ENCODE measurements at regions not wholly inside any gene's neighbourhood (a gene's known extent, or its start where the extent isn't known, plus 50 kb on each side); places are given as distances from the start of the nearest gene placed in this dataset.
"Not testable (repeated sequence)": the region's sequence is repeated elsewhere in the genome, so short reads cannot be mapped to it uniquely, and the experiment has no call there.

DNA sequence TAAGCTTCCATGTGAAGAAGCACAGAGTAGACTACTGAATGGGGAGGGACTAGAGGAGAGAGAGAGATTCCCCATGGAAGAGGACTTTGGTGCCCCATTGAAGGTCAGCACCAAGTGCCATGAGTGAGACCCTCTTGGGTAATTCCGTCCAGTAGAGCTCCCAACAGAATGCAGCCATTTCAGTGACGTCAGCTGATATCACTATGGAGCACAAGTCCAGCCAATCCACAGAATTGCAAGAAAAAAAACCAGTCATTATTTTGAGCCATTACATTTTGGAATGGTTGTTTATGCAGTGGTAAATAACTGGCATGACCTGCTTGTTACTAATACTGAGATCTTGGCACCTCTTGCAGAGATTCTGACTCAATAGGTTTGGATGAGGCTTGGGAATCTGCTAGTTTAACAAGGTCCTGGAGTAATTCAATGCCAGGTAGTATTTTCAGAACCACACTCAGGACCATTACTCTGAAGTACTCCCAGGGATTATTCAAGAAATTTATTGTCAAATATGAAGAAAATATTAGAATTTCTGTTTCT is 52.6 kb upstream of the SP8 start:
- DNase-seq (ENCODE audit: low read depth), result no peak

- DNase-seq (ENCODE audit: low read depth), result no peak
These were observed 53.3 kb upstream of the SP8 start for GRCh38 chr7:20839987-20840386.

DNA sequence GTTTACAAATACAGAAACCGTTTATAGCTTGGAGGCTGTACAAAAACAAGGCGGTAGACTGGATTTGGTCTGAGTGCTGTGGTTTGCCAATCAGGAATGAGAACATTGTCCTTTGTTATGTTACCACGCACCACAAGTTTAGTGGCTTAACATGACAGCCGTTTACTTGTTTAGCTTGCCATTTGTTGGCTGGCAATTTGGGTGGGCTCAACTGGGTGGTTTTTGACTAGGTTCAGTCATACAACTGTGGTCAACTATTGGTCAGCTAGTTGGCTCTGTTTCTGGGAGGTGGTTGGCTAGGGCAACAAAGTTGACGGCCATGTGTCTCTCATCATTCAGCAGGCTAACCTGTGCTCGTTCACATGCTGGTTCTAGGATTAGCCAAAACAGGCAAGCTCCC is 60.1 kb upstream of the SP8 start:
- no peak for DNase-seq (ENCODE audit: low read depth)

GRCh38 chr7:20858951-20859350 is 72.3 kb upstream of the SP8 start:
- no peak for DNase-seq (ENCODE audit: low read depth)

DNA sequence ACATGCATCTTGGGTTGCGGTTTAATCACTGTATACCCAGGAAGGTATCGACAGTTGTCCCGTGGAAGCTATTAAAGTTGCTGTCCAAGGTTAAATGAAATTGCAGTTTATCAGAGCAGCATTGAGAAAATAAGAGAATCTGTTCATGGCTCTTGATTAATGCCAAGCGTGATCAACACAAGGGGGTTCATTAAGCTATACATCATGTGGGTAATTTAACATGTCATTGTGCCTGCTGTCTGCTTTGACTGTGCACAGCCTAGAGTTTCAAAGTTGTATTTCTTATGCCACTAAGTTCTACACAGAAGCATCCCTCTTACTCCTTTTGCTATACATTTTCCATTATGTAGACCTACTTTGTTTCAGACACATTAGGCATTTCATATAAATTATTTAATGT is 74.8 kb upstream of the SP8 start:
- DNase-seq (ENCODE audit: low read depth), result no peak

DNA sequence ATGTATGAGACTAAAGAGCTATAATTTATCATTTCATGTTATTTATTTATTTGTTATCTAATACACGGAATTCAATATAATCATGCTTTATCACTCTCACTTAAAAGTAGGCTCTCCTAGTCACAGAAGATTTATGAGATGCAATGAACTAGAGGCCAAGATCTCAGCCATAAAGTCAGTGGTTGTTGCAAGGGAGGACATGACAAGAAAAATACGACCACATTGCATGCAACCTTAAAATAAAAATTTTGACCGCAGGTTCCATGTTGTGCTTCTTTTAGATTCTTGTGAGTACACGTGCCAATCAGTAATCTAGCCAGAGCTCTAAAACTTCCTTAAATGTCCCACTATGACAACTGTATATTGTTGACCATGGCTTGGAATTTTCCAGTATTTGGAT is 75.9 kb upstream of the SP8 start:
- no peak for DNase-seq (ENCODE audit: low read depth)

DNA sequence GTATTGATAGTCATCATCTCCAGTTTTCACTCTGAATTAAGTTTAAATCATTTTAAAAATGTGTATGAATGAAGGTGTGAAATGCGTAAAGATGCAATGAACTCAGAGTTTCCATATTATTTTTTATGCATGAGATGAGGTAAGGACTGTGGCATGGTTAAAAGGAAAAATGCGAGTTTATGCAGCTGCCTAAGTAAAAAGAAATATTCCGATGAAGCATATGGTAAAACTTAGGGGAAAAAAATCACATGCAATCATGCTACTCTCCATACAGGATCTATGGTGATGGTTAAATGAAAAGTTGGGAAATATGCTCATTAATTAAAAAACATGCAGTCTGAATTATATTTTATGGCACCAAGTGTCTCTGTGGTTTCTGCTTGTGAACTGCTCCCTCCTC is 77.5 kb upstream of the SP8 start:
- no peak for DNase-seq (ENCODE audit: low read depth)

DNA sequence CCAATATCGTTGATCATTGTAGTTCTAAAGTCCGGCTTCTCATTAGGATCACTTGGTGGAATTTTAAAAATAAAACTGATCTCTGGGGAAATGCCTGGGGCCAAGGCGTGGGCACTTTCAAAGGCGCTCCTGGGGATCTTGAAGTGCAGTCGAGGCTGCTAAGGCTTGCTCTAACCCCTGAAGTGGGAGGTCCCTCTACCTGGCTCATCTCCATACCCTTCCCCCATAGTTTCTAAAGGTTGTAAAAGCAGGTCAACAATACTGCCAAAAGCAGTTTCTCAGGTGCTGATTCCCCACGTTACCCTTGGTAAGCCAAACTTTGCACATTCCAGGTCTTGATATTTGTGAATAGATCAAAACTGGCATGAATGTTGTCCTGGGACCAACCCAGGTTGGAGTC is 79.0 kb upstream of the SP8 start:
- DNase-seq (ENCODE audit: low read depth), result no peak

- DNase-seq (ENCODE audit: low read depth), result no peak
These were observed 84.3 kb upstream of the SP8 start for GRCh38 chr7:20870977-20871376.

- no peak for DNase-seq (ENCODE audit: low read depth)
These were observed 106.1 kb upstream of the SP8 start for GRCh38 chr7:20892776-20893175.

DNA sequence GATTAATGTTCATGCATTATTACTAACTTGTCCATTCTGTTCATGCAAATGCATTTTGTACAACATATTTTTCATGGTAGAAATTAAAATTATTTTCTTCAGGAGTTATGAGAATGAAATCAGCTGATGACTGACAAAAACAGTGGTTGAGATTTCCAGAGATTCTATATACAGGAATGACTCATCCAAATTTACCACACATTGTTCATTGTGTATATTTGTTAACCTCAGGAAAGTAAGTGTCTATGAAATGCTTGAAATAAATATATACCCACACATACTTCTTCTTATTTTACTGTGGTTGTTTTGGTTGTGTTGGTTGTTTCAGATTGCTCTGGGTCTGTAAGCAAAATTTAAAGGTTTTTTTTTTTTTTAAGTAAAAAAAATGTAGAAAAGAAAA is 108.1 kb upstream of the SP8 start:
- no peak for DNase-seq (ENCODE audit: low read depth)

DNA sequence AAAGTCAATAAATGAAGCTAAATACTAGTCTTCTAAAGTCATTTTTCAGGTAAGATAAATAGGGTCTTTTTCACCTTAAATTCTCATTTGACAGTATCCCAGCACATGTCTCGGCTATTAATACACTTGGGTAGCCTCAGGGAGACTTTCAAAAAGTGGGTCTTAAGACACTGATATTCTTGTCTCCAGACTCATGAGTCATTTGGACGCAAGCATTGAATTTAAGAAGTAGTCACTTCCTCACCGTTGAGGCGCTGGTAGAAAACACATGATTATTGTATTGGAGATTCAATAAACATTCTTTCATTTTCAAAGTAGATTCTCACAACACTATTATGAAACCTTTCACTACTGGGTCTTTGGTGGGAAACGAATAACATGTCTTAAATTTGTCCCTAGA is 108.9 kb upstream of the SP8 start:
- DNase-seq (ENCODE audit: low read depth), result no peak

- no peak for DNase-seq (ENCODE audit: low read depth)
These were observed 110.3 kb upstream of the SP8 start for GRCh38 chr7:20896996-20897395.

GRCh38 chr7:20906801-20907453 is 120.2 kb upstream of the SP8 start:
- DNase-seq (ENCODE audit: low read depth), result no peak

DNA sequence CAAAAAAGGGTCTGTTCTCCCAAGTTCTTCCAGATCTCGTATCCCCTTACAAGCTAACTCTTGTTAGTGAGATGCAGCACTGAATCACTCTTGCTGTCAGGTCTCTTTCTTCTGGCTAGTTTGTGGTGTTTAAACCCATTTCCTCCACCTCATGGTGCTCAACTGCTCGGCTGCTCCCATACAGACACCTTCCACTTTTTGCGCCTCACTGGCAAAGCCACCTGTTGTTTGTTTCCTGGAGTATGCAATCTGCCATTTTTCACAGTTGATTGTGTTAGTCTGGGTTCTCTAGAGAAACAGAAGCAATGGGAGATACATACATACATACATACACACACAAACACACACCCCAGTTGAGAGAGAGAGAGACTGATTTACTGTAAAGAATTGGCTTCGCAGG is 124.4 kb upstream of the SP8 start:
- no peak for DNase-seq (ENCODE audit: low read depth)

DNA sequence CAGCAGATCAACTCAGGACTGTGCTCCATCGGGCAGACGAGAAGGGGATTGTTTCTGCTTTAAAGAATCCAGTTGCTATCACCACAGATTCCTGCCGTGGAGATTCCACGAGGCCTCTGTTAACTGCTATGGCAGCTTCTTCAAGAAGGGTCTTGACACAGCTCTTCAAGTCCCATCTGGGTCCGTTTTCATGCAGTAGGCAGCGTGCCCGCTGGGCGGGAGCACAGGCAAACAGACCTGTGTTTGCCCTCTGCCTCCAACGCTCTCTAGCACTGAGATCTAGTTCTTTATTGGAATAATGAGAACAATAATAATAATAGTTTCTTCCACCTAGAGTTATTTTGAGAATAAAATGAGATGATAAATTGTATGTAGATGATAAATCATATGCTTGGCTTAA is 127.2 kb upstream of the SP8 start:
- DNase-seq (ENCODE audit: low read depth), result no peak

DNA sequence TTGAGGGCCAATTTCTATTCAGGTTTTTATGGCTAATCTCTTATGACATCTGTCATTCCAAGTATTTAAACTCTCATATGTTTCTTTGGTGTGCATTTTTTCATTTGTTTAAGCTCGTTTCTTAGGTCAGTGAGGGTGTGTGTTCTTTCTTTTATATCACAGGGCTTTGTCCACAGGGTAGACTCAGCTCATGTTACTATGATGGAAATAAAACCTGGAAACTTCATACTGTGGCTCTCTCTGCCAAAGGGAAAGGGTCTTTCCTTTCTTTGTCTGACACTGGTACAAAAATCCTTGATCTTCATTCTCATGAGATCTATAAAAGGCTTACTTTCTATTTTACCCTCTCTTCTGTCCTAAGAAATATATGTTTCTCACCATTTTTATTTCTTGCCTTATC is 129.6 kb upstream of the SP8 start:
- DNase-seq (ENCODE audit: low read depth), result no peak

DNA sequence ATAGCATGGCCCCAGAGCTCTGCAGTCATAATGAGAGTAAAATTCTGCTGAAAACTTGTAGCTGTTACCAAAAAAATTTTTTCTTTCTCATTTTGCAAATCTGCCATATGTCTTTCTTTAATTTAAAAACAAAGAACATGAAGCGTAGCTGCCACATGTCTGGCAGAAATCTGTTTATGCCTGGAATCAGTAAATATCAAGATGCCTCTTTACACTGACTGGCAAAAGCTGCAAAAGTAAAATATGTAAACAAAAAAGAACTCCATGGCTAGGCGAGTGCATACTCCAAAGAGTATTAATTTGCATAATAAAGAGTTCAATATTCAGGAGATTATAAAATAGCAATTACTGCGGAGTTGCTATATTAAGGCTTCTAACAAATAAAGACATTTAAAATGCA is 130.9 kb upstream of the SP8 start:
- no peak for DNase-seq (ENCODE audit: low read depth)

DNA sequence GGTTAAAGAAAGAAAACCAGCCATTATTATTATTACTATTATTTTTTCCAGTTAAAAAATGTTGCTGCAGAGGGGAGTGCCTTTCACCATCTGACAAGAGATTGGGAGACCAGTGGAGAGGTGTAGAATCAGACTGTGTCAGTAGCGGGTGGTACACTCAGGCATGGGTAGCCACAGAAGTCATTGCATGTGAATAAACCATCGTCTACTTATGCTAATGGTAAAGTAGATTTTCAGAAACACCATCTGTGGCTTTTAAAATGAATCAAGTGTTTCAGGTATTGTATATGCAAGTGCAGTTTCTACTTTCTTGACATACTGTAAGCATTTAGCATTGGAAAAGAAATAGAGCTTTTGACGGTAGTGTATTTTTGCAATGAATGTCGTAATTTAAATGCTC is 131.5 kb upstream of the SP8 start:
- no peak for DNase-seq (ENCODE audit: low read depth)

DNA sequence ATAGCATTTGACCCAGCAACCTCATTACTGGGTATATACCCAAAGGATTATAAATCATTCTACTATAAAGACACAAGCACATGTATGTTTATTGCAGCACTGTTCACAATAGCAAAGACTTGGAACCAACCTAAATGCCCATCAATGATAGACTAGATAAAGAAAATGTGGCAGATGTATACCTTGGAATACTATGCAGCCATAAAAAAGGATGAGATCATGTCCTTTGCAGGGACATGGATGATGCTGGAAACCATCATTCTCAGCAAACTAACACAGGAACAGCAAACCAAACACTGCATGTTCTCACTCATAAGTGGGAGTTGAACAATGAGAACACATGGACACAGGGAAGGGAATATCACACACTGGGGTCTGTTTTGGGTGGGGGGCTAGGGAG is 140.5 kb upstream of the SP8 start:
- not testable (repeated sequence) for DNase-seq (ENCODE audit: low read depth)

DNA sequence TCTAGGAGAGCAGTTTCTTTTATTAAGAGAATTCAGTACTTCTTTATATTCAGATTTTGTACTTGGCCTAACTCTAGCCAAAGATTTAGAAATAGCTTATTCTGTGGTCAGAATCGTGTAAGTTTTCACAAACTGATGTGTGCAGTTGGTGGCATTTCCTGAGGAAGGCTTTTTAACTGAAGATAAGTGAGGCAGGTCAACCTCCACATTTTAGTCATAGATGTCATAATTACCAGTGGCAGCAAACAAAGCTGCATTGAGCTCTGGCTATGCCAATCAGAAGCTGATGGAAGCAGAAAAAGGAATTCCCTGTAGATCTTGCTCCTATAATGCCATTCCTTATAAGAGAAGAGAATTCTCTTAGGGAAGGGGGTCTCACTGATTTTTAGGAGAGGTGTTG is 141.3 kb upstream of the SP8 start:
- no peak for DNase-seq (ENCODE audit: low read depth)

DNA sequence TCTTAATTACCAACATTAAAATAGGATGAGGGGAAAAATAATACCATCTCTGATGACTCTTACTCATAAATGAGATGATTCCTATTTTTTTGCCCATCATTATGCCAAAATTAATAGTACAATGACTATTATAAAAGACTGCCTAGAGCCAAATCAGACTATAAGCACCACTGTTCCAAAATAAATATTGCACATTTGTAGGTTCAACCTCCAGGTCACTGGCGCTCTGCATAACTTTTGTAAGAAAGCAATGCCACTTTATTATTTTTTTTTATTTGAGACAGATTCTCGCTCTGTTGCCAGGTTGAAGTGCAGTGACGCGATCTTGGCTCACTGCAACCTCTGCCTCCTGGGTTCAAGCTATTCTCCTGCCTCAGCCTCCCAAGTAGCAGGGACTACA is 142.5 kb upstream of the SP8 start:
- no peak for DNase-seq (ENCODE audit: low read depth)

DNA sequence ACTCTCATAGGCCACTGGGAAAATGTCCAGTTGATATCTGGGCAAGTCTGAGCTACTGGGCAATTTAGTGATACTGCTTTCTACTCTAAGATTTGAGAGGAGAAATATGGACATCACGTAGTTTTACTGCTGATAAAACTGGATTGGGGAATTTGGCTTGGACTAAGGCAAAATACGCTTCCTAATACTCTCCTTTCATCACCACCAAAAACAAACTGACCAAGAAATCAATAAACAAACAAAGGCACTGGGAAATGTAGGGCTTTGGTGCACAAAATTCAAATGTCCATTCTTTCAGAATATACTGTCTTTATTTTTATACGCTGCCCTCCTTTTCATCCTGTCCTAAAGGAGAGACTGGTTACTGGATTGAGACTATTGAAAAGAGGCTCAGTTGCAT is 145.1 kb upstream of the SP8 start:
- DNase-seq (ENCODE audit: low read depth), result no peak

DNA sequence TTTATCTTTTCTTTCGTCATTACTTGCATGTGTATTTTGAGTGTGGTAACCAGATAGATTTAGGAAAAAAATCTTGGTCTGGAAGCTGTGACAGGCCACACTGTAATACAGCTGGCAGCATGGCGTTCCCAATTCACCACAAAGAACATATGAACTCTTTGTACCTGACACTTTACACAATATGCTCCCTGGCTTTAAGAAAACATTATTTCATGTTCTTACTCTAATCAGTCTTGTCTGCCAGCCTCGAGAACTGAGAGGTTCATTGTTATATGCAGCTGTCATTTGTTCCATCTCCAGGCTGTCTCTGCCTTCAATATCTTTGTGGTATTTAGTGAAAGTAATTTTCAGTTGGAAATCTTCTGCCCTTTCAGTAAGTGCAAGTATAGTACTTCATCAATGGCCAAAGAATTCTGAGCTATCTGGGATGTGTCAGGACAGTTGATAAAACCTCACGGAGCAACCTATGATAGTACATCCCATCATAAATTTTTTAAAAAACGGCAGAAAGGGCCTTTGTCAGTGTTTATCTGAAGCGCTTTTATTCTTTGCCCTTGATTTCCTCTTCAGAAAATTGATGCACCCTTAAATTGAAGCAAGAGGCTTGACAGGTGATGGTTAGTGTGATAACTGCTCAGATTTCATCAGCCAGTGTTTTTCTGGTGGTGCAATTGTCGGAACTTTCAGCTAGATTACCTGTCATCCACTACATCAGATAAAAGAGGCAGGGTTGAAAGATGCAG is 146.3 kb upstream of the SP8 start:
- DNase-seq (ENCODE audit: low read depth), result no peak

Measured in iris pigment epithelial cell (primary cell).